Osteoblast (primary cell): ENCODE measurements at regions not wholly inside any gene's neighbourhood (a gene's known extent, or its start where the extent isn't known, plus 50 kb on each side); places are given as distances from the start of the nearest gene placed in this dataset.

Source experiments
- DNase-seq: peaks from one replicate; pipeline ENCODE4 v3.0.0; 2011; ENCODE audit warnings: low spot score, mixed read lengths; ENCODE audit not compliant: insufficient read length; ENCODE audit errors: missing footprints
- H2AFZ ChIP-seq: 2 replicates; pipeline ENCODE4 v1.6.0; 2011; ENCODE audit warnings: mild to moderate bottlenecking, low read length
- H3K27ac ChIP-seq: 2 replicates; pipeline ENCODE4 v1.5.1; 2011; ENCODE audit warnings: mild to moderate bottlenecking, low read depth, low read length, moderate library complexity
- H3K27me3 ChIP-seq: 2 replicates; pipeline ENCODE4 v1.6.0; 2012; ENCODE audit warnings: mild to moderate bottlenecking, control low read depth, inconsistent platforms, low read length, moderate library complexity; ENCODE audit not compliant: insufficient read depth
- H3K36me3 ChIP-seq: 2 replicates; pipeline ENCODE4 v1.5.1; 2011; ENCODE audit warnings: mild to moderate bottlenecking, low read length, control low read depth, moderate library complexity; ENCODE audit not compliant: insufficient read depth
- H3K4me1 ChIP-seq: 2 replicates; pipeline ENCODE4 v1.5.1; 2011; ENCODE audit warnings: mild to moderate bottlenecking, low read length, control low read depth, moderate library complexity; ENCODE audit not compliant: insufficient read depth
- H3K4me2 ChIP-seq: 2 replicates; pipeline ENCODE4 v1.6.0; 2011; ENCODE audit warnings: mild to moderate bottlenecking, low read length; ENCODE audit not compliant: insufficient read depth
- H3K4me3 ChIP-seq: fragments of 200-600 bp; sonication (generic); 3 replicates; pipeline ENCODE4 v1.5.1; 2012; ENCODE audit warnings: mild to moderate bottlenecking, low read length, inconsistent platforms; ENCODE audit not compliant: insufficient read depth
- H3K79me2 ChIP-seq: 2 replicates; pipeline ENCODE4 v1.6.0; 2012; ENCODE audit warnings: mild to moderate bottlenecking, low read length, control low read depth, inconsistent platforms; ENCODE audit not compliant: insufficient read depth
- H3K9me3 ChIP-seq: 2 replicates; pipeline ENCODE4 v1.5.1; 2011; ENCODE audit warnings: low read depth, low read length, control low read depth
- H4K20me1 ChIP-seq: 2 replicates; pipeline ENCODE4 v1.6.0; 2012; ENCODE audit warnings: mild to moderate bottlenecking, low read length, control low read depth; ENCODE audit not compliant: insufficient read depth
- CTCF ChIP-seq: IDR thresholded peaks from 2 replicates; pipeline ENCODE4 v1.5.1; 2011; ENCODE audit warnings: mild to moderate bottlenecking, low read depth, low read length, moderate library complexity; ENCODE audit errors: extremely low read depth

- no peak overlapping the region for H3K4me3 ChIP-seq
- H2AFZ ChIP-seq, result no peak overlapping the region
- no peaks in the 10 kb centered on the region for H3K27me3 ChIP-seq
- DNase-seq, result no peak
- H3K27ac ChIP-seq, result peak overlapping the region; percentile 48
- no peaks in the 10 kb centered on the region for H3K9me3 ChIP-seq
- H3K36me3 ChIP-seq, result no peaks in the 10 kb centered on the region
- peak overlapping the region; percentile 29 for H3K4me2 ChIP-seq
- H3K4me1 ChIP-seq, result peaks cover 29% of the 10 kb centered on the region
- H4K20me1 ChIP-seq, result no peaks in the 10 kb centered on the region
- TF ChIP-seq CTCF, result no peak
- no peaks in the 10 kb centered on the region for H3K79me2 ChIP-seq
Observed at GRCh38 chr11:92423115-92424034, 198.8 kb downstream of the FAT3 start.

GRCh38 chr11:92424281-92424680, 199.7 kb downstream of the FAT3 start:
- no peak overlapping the region for H2AFZ ChIP-seq
- TF ChIP-seq CTCF, result no peak
- no peaks in the 10 kb centered on the region for H3K9me3 ChIP-seq
- H3K4me2 ChIP-seq, result no peak overlapping the region
- no peaks in the 10 kb centered on the region for H3K27me3 ChIP-seq
- peak overlapping the region; percentile 48 for H3K27ac ChIP-seq
- peak; percentile 61 for DNase-seq
- peaks cover 29% of the 10 kb centered on the region for H3K4me1 ChIP-seq
- no peaks in the 10 kb centered on the region for H3K79me2 ChIP-seq
- no peaks in the 10 kb centered on the region for H4K20me1 ChIP-seq
- H3K4me3 ChIP-seq, result no peak overlapping the region
- no peaks in the 10 kb centered on the region for H3K36me3 ChIP-seq

- Histone ChIP-seq H3K4me3 (no peak overlapping the region), H2AFZ (no peak overlapping the region), H3K4me1 (peaks cover 29% of the 10 kb centered on the region), H3K4me2 (no peak overlapping the region), H3K79me2 (no peaks in the 10 kb centered on the region), H3K36me3 (no peaks in the 10 kb centered on the region), H3K9me3 (no peaks in the 10 kb centered on the region), H3K27ac (no peak overlapping the region), H3K27me3 (no peaks in the 10 kb centered on the region), H4K20me1 (no peaks in the 10 kb centered on the region)
- DNase-seq, result no peak
- TF ChIP-seq CTCF, result no peak
Observed at GRCh38 chr11:92425127-92425526, 200.5 kb downstream of the FAT3 start.

- no peak overlapping the region for H3K4me3 ChIP-seq
- H3K27me3 ChIP-seq, result no peaks in the 10 kb centered on the region
- H3K79me2 ChIP-seq, result no peaks in the 10 kb centered on the region
- H2AFZ ChIP-seq, result no peak overlapping the region
- H4K20me1 ChIP-seq, result no peaks in the 10 kb centered on the region
- DNase-seq, result no peak
- TF ChIP-seq CTCF, result no peak
- no peaks in the 10 kb centered on the region for H3K4me1 ChIP-seq
- no peak overlapping the region for H3K4me2 ChIP-seq
- no peaks in the 10 kb centered on the region for H3K9me3 ChIP-seq
- no peak overlapping the region for H3K27ac ChIP-seq
- no peaks in the 10 kb centered on the region for H3K36me3 ChIP-seq
Observed at GRCh38 chr11:92432515-92432914, 207.9 kb downstream of the FAT3 start.
